Duodenal mucosa (tissue), 2 donors: ENCODE measurements at regions not wholly inside any gene's neighbourhood (a gene's known extent, or its start where the extent isn't known, plus 50 kb on each side); places are given as distances from the start of the nearest gene placed in this dataset.

ENCODE experiments used
- H3K27ac ChIP-seq: one replicate; pipeline ENCODE4 v1.7.0; 2013; ENCODE audit warnings: low read depth, low read length
- H3K27me3 ChIP-seq, 2 donors: one replicate each; pipeline ENCODE4 v1.7.0; 2013; ENCODE audit warnings: low read length in 2 of 2, control low read depth in 1 of 2; ENCODE audit not compliant: insufficient read depth in 2 of 2, control insufficient read depth in 1 of 2
- H3K36me3 ChIP-seq, 2 donors: one replicate each; pipeline ENCODE4 v1.7.0; 2013; ENCODE audit warnings: low read length in 2 of 2, control low read depth in 1 of 2; ENCODE audit not compliant: insufficient read depth in 2 of 2, control insufficient read depth in 1 of 2
- H3K4me1 ChIP-seq, 2 donors: one replicate each; pipeline ENCODE4 v1.7.0; 2013; ENCODE audit warnings: low read length in 2 of 2, control low read depth in 1 of 2; ENCODE audit not compliant: insufficient read depth in 2 of 2, control insufficient read depth in 1 of 2
- H3K4me3 ChIP-seq, 2 donors: one replicate each; pipeline ENCODE4 v1.7.0; 2013; ENCODE audit warnings: low read length in 2 of 2, low read depth in 1 of 2
- H3K9ac ChIP-seq, 2 donors: one replicate each; pipeline ENCODE4 v1.7.0; 2013; ENCODE audit warnings: low read length in 2 of 2, low read depth in 1 of 2
- H3K9me3 ChIP-seq, 2 donors: one replicate each; pipeline ENCODE4 v1.7.0; 2013; ENCODE audit warnings: low read length in 2 of 2, control low read depth in 1 of 2; ENCODE audit not compliant: control insufficient read depth in 1 of 2

DNA sequence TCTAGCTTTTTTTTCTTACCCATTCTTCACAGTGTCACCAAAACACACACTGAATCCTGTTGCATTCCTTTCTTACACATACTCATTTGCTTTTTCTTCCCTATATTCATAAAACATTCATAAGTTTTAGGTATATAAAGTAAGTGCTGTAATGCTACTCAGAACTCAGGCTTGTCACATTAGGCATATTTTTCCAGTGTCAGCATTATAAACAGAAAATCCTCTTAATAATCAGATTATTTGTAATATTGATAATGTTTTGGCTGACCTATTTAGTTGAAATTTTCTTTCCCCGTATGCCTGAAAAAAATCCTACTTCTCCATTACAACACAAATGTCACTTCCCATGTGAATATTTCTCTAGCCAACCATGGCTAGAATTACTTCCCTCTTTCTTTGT is 743.0 kb upstream of the NUDT12 start:
- H3K27me3 ChIP-seq, result no peaks in the 10 kb centered on the region
- no peaks in the 10 kb centered on the region for H3K4me1 ChIP-seq
- no peaks in the 10 kb centered on the region for H3K36me3 ChIP-seq
- H3K9me3 ChIP-seq, result peaks cover 0 to 5% of the 10 kb centered on the region in 2 donors
- H3K4me3 ChIP-seq, result no peak overlapping the region
- H3K9ac ChIP-seq, result no peak overlapping the region
- H3K27ac ChIP-seq, result no peak overlapping the region

DNA sequence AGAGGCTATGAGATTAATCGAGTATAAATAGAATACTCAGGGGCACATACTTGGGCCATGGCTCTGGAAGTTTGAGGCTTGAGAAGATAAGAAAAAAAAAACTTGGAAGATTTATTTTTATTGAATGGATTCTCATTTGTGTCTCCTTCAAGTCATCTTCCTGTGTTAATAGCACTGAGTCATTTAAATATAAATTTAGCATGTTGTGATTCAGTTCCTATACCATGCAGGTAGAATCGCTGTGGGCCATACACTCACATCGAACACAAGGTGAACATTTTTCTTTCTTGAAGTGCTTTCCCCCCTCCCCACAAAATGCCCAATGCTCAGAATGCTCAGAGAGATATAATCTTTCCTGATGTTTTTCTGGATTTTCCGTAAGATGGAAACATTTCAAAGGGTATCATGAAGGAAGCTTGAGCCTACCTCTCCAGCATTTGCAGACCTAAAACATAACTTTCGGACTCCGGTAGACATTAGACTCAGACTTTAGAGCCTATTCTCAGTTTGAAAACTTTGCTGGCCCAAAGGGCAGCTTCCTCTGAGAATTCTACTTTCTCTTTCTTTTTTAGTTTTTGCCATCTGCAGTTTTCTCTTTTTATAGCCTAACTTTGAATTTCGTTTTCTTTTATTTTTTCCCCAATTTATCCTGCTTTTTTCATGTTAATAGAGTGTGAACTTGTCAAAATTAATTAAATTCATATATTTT is 737.6 kb upstream of the NUDT12 start:
- peaks cover 0 to 5% of the 10 kb centered on the region in 2 donors for H3K9me3 ChIP-seq
- H3K4me3 ChIP-seq, result no peak overlapping the region
- no peaks in the 10 kb centered on the region for H3K27me3 ChIP-seq
- no peak overlapping the region for H3K27ac ChIP-seq
- H3K4me1 ChIP-seq, result no peaks in the 10 kb centered on the region
- no peaks in the 10 kb centered on the region for H3K36me3 ChIP-seq
- H3K9ac ChIP-seq, result no peak overlapping the region

DNA sequence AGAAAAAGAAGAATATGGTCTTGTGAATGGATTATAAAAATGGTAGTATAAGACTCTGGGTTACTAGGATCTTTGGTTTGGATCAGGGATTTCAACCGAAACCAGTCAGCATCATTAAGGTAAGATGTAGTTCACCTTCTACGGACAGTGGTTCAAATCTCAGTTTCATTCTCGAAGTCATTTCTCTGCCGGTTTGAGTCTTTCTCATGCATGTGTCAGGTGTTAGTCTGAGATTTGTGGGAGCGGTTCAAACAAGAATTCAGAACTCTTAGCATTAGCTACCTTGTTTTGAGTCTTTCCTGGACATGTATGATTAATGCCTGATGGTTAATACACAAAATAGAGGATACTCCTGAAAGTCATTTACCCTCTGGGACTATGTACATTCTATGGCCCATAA is 735.9 kb upstream of the NUDT12 start:
- H3K36me3 ChIP-seq, result no peaks in the 10 kb centered on the region
- H3K9me3 ChIP-seq, result peaks cover 0 to 5% of the 10 kb centered on the region in 2 donors
- no peak overlapping the region for H3K27ac ChIP-seq
- no peak overlapping the region for H3K4me3 ChIP-seq
- H3K4me1 ChIP-seq, result no peaks in the 10 kb centered on the region
- H3K27me3 ChIP-seq, result no peaks in the 10 kb centered on the region
- H3K9ac ChIP-seq, result no peak overlapping the region

DNA sequence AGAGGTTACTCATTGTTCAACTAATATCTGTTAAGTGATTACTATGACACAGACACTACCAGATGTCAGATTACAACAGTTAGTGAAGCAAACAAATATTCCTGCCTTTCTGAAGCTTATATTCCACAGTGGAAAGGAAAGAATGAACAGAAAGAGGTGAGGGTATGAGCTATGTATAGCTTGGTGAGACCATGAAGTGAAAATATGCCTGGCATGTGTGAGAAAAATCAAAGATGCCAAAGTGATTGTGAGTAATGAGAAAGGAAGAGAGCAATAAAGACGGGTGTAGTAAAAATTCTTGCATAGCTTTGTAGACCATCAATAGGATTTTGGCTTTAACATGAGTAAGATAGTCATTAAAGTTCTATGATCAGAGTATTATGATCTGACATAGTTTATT is 734.5 kb upstream of the NUDT12 start:
- Histone ChIP-seq H3K4me1 (no peaks in the 10 kb centered on the region), H3K36me3 (no peaks in the 10 kb centered on the region), H3K9me3 (peaks cover 0 to 5% of the 10 kb centered on the region in 2 donors), H3K4me3 (no peak overlapping the region), H3K9ac (no peak overlapping the region), H3K27ac (no peak overlapping the region), H3K27me3 (no peaks in the 10 kb centered on the region)

DNA sequence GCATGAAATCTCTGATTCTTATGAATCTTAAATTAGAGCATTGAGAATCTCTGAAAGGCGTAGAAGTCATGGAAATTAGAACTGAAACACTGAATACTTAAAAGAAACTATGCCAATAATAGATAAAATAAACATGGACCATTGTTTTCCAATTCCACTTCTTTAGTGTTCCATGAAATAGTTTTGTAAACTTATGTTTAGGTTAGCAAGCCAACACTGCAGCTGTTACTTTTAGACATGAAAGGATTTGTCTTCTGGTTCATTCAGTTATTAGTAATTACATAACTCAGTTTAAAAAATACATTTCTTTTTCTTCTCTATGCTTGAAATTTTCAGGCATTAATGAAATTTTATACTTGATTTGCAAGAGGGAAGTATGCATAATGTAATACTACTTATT is 733.4 kb upstream of the NUDT12 start:
- no peak overlapping the region for H3K27ac ChIP-seq
- no peaks in the 10 kb centered on the region for H3K27me3 ChIP-seq
- peaks cover under 1% of the 10 kb centered on the region in 2 donors for H3K9me3 ChIP-seq
- H3K4me3 ChIP-seq, result no peak overlapping the region
- no peaks in the 10 kb centered on the region for H3K36me3 ChIP-seq
- H3K9ac ChIP-seq, result no peak overlapping the region
- H3K4me1 ChIP-seq, result no peaks in the 10 kb centered on the region

DNA sequence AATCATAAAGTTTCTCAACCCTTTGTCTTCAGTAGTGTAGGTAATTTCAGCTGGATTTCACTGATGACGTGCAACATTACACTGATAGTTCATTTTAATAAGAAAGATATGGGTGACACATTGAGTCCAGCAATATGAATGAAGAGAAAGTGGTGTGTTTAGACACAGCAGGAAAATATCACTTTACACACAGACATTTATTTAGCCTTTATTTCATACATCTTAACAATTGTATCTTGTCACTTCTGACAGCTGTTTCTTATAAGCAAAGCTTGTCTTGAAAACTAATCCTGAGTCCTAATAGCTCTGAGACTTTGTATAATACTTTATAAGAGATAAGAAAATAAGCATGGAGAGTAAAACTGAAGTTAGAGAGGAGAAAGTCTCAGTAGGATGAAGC is 720.5 kb upstream of the NUDT12 start:
- H3K4me1 ChIP-seq, result no peaks in the 10 kb centered on the region
- H3K9me3 ChIP-seq, result peaks cover 0 to 3% of the 10 kb centered on the region in 2 donors
- no peaks in the 10 kb centered on the region for H3K36me3 ChIP-seq
- H3K9ac ChIP-seq, result no peak overlapping the region
- no peak overlapping the region for H3K27ac ChIP-seq
- no peak overlapping the region for H3K4me3 ChIP-seq
- H3K27me3 ChIP-seq, result no peaks in the 10 kb centered on the region

DNA sequence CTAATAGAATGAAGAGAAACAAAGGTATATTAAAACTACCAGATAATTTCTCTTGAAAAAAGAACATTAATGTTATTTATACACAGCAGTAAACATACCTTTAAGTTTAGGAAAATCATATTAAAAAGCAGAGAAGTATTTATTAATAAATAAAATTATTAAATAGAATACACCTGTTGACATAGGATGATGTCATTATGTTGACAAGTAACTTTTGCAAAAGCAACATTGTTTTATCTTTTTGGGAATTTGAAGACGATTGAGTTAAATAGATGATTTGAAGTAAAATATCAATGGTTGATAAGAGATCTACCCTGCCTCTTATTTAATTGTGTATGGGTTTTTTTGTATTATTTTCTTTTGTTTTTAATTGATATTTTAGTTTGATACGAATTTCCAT is 711.1 kb upstream of the NUDT12 start:
- Histone ChIP-seq H3K36me3 (no peaks in the 10 kb centered on the region), H3K9me3 (peaks cover 0 to 5% of the 10 kb centered on the region in 2 donors), H3K27ac (no peak overlapping the region), H3K4me3 (no peak overlapping the region), H3K9ac (no peak overlapping the region), H3K27me3 (no peaks in the 10 kb centered on the region), H3K4me1 (no peaks in the 10 kb centered on the region)

DNA sequence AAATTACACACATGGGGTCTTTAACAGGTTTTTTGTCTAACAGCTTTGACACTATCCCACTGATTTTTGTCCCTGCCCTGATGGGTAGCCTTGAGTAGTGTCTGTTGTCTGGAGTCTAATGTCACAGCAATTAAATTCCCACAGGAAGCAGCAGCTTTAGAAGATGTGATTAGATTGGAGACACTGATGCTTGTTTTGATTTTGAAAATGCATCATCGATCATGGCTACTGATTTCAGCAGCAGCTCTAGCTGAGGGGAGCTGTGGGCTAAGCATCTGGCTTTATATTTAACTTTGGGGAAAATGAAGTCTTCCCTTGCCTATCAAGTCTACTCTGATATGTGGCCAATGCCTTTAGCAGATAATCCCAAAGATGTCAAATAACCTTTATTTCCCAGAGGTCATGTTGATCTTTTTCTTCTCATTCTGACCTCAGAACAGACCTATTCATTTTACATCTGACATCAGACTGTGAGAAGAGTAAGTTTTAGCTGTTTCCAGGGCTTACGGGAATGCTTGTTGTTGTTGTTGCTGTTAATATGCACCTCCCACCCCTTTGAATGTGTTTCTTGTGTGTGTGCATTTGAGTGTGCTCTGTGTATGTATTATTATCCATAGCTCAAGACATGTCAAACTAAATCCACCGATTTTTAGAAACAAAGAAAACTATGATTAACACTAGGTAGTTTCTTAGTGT is 704.9 kb upstream of the NUDT12 start:
- Histone ChIP-seq H3K4me3 (no peak overlapping the region), H3K36me3 (no peaks in the 10 kb centered on the region)

DNA sequence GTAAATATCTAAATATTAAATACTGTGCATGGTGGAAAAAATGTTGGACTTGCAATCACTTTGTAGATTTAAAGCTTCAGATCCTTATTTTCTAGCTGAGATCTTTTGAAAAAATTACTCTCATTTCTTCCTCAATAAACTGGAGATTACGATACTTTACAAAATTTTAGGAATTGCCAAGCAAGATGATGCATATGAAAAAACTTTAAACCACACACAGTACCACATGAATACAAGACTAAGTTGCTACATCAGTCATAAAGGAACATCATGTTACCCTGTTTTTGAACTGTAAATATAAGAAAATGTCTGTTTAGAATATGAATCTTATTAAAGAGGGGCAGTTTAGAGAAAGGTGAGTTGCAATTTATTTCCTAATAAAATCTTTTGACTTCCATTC is 703.6 kb upstream of the NUDT12 start:
- H3K27ac ChIP-seq, result no peak overlapping the region

More for the DNA sequence above, 704.9 kb upstream of the NUDT12 start:
- Histone ChIP-seq H3K4me1 (no peaks in the 10 kb centered on the region), H3K27ac (no peak overlapping the region), H3K9ac (no peak overlapping the region), H3K9me3 (peaks cover 0 to 5% of the 10 kb centered on the region in 2 donors), H3K27me3 (no peaks in the 10 kb centered on the region)

DNA sequence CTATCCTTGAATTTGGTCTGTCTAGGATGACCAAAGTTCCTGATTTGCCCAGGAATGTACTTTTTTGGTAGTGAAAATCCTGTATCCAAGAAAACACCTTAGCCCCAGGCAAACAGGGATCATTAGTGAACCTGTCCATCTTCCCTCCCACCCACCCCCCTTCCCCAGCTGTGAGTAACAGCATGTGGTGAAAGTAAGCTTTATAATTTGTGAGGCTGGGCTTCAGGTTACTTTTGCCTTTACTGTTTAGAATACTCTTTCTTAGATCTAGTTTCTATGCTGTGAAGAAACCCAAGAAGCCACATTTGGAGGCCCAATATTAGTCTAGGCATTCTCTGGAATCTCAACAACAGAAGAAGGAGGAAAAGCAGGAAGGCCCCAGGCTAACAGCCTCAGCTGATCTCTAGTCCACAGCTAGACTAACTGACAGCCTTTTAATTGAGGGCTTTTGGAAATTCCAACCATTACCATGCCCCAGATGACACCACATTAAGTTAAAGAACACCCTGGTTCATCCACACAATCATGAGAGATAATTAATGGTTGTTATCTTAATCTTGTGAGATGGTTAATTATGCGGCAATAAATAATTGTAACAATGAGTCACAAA is 703.0 kb upstream of the NUDT12 start:
- Histone ChIP-seq H3K9ac (no peak overlapping the region), H3K4me1 (no peaks in the 10 kb centered on the region), H3K9me3 (peaks cover 0 to 5% of the 10 kb centered on the region in 2 donors), H3K36me3 (no peaks in the 10 kb centered on the region), H3K27ac (no peak overlapping the region), H3K27me3 (no peaks in the 10 kb centered on the region), H3K4me3 (no peak overlapping the region)

More for the DNA sequence above, 703.6 kb upstream of the NUDT12 start:
- no peaks in the 10 kb centered on the region for H3K36me3 ChIP-seq
- H3K27me3 ChIP-seq, result no peaks in the 10 kb centered on the region
- no peaks in the 10 kb centered on the region for H3K4me1 ChIP-seq
- no peak overlapping the region for H3K4me3 ChIP-seq
- no peak overlapping the region for H3K9ac ChIP-seq
- peaks cover 0 to 5% of the 10 kb centered on the region in 2 donors for H3K9me3 ChIP-seq
